ENCODE measurements at regions not wholly inside any gene's neighbourhood (a gene's known extent, or its start where the extent isn't known, plus 50 kb on each side); places are given as distances from the start of the nearest gene placed in this dataset.

DNA sequence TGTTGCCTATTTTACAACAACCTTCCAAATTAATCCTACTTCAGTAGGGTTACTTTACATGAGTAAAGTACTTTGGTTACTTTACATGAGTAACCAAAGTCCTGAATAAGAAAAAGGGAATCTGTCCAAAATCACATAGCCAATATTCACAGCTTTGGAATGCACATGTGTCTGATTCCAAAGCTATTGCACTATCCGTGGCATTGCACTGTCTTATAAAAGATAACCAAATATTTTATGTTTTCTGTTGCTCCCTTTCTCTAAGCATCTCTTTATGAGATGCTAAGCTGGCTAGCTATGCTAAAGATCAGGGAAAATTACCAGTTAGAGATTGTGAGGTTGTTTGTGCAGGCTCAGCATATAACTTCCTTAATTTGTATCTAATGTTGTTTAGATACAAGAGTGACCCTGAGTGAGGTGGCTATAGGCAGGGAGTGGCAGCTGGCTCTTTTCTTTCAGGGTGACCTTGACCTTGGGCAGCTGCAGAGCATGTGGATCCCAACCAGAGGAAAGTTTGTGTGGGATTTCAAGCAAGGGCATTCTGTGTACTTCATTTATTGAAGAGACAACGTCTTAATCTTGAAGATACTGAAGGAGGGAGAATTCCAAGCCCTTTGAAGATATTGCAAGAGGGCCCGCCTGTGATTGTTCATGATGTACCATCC lies 366.1 kb upstream of the ANKRD30A start:
- no peaks in the 10 kb centered on the region for H3K27me3 ChIP-seq
- no peak overlapping the region for H3K4me3 ChIP-seq
- H3K4me1 ChIP-seq, result peaks cover 0 to 6% (median 0%) of the 10 kb centered on the region in 12 donors
- DNase-seq, result no peak
- TF ChIP-seq, protein P1, sequence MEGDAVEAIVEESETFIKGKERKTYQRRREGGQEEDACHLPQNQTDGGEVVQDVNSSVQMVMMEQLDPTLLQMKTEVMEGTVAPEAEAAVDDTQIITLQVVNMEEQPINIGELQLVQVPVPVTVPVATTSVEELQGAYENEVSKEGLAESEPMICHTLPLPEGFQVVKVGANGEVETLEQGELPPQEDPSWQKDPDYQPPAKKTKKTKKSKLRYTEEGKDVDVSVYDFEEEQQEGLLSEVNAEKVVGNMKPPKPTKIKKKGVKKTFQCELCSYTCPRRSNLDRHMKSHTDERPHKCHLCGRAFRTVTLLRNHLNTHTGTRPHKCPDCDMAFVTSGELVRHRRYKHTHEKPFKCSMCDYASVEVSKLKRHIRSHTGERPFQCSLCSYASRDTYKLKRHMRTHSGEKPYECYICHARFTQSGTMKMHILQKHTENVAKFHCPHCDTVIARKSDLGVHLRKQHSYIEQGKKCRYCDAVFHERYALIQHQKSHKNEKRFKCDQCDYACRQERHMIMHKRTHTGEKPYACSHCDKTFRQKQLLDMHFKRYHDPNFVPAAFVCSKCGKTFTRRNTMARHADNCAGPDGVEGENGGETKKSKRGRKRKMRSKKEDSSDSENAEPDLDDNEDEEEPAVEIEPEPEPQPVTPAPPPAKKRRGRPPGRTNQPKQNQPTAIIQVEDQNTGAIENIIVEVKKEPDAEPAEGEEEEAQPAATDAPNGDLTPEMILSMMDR (IDR thresholded peaks at IDR 0.05), result no peak
- TF ChIP-seq POLR2A (IDR thresholded peaks at IDR 0.05), result no peak
- no peak overlapping the region for H3K27ac ChIP-seq
- intact Hi-C loops (cut with DNase I), result no loop called here
- H3K36me3 ChIP-seq, result no peaks in the 10 kb centered on the region
- 50 to 63% (median 54%) methylated on average over 3 of the region's 3 CpGs for WGBS, 4 donors
- peak in 1 of 4 donors; percentile 41 for ATAC-seq
- no peaks in the 10 kb centered on the region for H3K9me3 ChIP-seq

DNA sequence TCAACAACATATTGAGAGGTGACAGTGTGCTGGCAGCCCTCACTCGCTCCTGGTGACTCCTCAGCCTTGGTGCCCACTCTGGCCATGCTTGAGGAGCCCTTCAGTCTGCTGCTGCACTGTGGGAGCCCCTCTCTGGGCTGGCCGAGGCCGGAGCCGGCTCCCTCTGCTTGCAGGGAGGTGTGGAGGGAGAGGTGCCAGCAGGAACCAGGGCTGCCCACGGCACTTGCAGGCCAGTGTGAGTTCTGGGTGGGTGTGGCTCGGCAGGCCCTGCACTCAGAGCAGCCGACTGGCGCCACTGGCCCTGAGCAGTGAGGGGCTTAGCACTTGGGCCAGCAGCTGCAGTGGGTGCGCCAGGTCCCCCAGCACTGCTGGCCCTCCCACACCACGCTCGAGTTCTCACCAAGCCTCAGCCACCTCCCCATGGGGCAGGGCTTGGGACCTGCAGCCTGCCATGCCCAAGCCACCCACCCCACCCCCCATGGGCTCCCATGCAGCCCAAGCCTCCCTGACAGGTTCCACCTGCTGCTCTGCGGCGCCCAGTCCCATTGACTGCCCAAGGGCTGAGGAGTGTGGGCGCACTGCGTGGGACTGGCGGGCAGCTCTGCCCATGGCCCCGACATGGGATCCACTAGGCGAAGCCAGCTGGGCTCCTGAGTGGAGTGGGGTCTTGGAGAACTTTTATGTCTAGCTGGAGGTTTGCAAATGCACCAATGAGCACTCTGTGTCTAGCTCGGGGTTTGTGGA lies 377.1 kb upstream of the ANKRD30A start:
- H3K4me1 ChIP-seq, result no peaks in the 10 kb centered on the region
- 94 to 97% (median 96%) methylated on average over 9 to 19 of the region's 19 CpGs for WGBS, 4 donors
- ATAC-seq, result no peak

DNA sequence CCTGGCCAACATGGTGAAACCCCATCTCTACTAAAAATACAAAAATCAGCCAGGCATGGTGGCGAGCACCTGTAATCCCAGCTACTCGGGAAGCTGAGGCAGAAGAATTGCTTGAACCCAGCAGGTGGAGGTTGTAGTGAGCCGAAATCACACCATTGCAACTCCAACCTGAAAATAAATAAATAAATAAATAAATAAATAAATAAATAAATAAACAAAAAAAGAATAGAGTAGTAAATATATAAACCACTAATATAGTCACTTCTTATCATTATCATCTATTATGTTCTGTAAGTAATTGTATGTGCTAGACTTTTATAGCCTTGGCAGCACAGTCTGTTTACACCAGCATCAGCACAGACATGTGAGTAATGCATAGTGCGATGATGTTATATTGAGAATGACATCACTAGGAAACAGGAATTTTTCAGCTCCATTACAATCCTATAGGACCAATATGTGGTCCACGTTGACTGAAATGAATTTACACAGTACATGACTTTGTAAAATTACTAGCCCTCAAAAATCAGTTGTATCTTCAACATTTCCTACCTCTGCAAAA lies 385.4 kb upstream of the ANKRD30A start:
- ATAC-seq (no peak), DNase-seq (no peak)
- Histone ChIP-seq H3K36me3 (no peaks in the 10 kb centered on the region), H3K27ac (no peak overlapping the region), H3K4me1 (no peaks in the 10 kb centered on the region), H3K9me3 (no peaks in the 10 kb centered on the region), H3K4me3 (no peak overlapping the region), H3K27me3 (no peaks in the 10 kb centered on the region)
- 84 to 95% (median 93%) methylated on average over 5 of the region's 5 CpGs for WGBS, 4 donors
- intact Hi-C loops (cut with DNase I), result no loop called here
- TF ChIP-seq POLR2A (IDR thresholded peaks at IDR 0.05), result no peak
- TF ChIP-seq, protein P1 (IDR thresholded peaks at IDR 0.05), result no peak

More for the DNA sequence above, 377.1 kb upstream of the ANKRD30A start:
- no peak for DNase-seq
- no peak overlapping the region for H3K27ac ChIP-seq
- H3K4me3 ChIP-seq, result no peak overlapping the region
- H3K27me3 ChIP-seq, result no peaks in the 10 kb centered on the region
- no peak for TF ChIP-seq POLR2A (IDR thresholded peaks at IDR 0.05)
- TF ChIP-seq, protein P1 (IDR thresholded peaks at IDR 0.05), result no peak
- H3K9me3 ChIP-seq, result peaks cover 0 to 9% (median 0%) of the 10 kb centered on the region in 12 donors
- intact Hi-C loops (cut with DNase I), result no loop called here
- H3K36me3 ChIP-seq, result no peaks in the 10 kb centered on the region

DNA sequence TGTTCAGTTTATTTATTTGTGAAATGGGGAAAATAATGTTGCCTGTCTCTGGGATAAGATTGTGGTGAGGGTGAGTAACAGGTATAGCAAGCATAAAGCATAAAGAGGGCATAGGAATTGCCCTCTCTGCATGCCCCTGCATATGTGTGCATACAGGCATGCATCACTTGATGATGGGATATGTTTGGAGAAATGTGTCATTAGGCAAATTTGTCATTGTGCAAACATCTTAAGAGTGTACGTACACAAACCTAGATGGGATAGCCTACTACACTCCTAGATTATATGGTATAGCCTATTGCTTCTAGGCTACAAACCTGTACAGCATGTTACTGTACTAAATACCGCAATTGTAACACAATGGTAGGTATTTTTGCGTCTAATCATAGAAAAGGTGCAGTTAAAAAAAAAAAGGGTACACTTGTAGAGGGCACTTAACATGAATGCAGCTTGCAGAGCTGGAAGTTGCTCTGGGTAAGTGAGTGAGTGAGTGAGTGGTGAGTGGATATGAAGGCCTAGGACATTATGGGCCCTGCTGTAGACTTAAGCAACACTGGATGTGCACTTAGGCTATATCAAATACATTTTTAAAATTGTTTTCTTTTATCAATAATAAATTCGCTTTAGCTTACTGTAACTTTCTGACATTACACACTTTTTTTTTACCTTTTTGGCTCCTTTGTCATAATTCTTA lies 386.5 kb upstream of the ANKRD30A start:
- 93 to 95% (median 94%) methylated on average over 4 of the region's 4 CpGs for WGBS, 4 donors
- DNase-seq (no peak), ATAC-seq (no peak)
- Histone ChIP-seq H3K9me3 (no peaks in the 10 kb centered on the region), H3K4me3 (no peak overlapping the region), H3K4me1 (no peaks in the 10 kb centered on the region), H3K27ac (no peak overlapping the region), H3K36me3 (no peaks in the 10 kb centered on the region), H3K27me3 (no peaks in the 10 kb centered on the region)
- TF ChIP-seq, protein P1 (IDR thresholded peaks at IDR 0.05), result no peak
- TF ChIP-seq POLR2A (IDR thresholded peaks at IDR 0.05), result no peak
- intact Hi-C loops (cut with DNase I), result no loop called here
